GM10248 (cell line): ENCODE measurements at regions not wholly inside any gene's neighbourhood (a gene's known extent, or its start where the extent isn't known, plus 50 kb on each side); places are given as distances from the start of the nearest gene placed in this dataset.

ENCODE experiments used
- CTCF ChIA-PET: fragments of 300-600 bp; sonication (Branson Sonifier 250); formaldehyde crosslinking; extraction: SDS; loops from one replicate; lab custom pipeline; 2021; ENCODE audit warnings: antibody characterized with exemption; lab: Yijun Ruan, JAX
- POLR2A ChIA-PET: fragments of 350-650 bp; sonication (Branson Sonifier 250); formaldehyde crosslinking; extraction: SDS; loops from one replicate; lab custom pipeline; 2020; ENCODE audit warnings: antibody characterized with exemption; lab: Yijun Ruan, JAX
- DNase-seq: peaks from one replicate; pipeline ENCODE4 v3.0.0; 2012; ENCODE audit errors: extremely low spot score
- TF ChIP-seq, protein P1 (sequence below): IDR thresholded peaks from 2 replicates; pipeline ENCODE4 v1.5.1; 2012; ENCODE audit warnings: mild to moderate bottlenecking, low read depth; ENCODE audit errors: extremely low read depth, missing control alignments, control extremely low read depth

DNA sequence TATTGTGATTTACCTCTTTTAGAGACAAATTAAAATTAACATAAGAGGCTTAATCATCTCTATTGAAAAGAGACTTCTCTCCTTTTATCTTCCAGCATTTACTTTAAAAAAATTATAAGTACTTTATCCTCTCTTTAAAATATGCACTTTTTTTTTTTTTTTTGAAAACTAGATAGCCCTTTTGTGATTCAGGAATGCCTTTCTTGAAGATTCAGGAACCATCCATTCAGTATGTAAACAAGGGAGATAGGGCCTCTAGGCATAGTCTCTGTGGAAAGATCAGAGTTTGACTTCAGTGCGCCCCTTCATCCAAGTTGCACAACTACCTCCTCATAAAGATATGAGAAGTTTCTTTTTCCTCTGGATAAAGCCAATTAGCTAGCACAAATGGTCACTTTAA is 1163.7 kb downstream of the SI start:
- ChIA-PET CTCF (no interaction called here), POLR2A (no interaction called here)
- DNase-seq = no peak
- TF ChIP-seq, protein P1, sequence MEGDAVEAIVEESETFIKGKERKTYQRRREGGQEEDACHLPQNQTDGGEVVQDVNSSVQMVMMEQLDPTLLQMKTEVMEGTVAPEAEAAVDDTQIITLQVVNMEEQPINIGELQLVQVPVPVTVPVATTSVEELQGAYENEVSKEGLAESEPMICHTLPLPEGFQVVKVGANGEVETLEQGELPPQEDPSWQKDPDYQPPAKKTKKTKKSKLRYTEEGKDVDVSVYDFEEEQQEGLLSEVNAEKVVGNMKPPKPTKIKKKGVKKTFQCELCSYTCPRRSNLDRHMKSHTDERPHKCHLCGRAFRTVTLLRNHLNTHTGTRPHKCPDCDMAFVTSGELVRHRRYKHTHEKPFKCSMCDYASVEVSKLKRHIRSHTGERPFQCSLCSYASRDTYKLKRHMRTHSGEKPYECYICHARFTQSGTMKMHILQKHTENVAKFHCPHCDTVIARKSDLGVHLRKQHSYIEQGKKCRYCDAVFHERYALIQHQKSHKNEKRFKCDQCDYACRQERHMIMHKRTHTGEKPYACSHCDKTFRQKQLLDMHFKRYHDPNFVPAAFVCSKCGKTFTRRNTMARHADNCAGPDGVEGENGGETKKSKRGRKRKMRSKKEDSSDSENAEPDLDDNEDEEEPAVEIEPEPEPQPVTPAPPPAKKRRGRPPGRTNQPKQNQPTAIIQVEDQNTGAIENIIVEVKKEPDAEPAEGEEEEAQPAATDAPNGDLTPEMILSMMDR = no peak

DNA sequence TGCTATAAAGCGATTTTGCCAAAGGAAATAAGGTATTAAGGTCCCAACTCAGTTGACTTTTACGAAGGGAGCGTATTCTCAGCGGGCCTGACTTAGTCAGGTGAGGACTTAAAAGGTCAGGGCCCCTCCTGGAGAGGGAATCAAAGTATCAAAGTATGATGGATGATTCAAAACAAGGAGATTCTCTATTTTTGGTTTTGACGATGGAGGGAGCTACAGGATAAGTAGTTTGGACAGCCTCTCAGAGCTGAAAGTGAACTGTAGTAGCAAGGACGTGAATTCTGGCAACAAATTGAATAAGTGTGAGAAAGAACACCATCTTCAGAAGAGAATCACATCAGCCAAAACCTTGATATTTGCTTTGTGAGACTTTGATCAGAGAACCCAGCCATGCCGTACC is 1186.5 kb downstream of the SI start:
- CTCF ChIA-PET = interaction anchor here (1.5 kb wide), 1 partner anchor 13 kb away, joined by 3 read pairs; no protein-coding TSS in a partner anchor

DNA sequence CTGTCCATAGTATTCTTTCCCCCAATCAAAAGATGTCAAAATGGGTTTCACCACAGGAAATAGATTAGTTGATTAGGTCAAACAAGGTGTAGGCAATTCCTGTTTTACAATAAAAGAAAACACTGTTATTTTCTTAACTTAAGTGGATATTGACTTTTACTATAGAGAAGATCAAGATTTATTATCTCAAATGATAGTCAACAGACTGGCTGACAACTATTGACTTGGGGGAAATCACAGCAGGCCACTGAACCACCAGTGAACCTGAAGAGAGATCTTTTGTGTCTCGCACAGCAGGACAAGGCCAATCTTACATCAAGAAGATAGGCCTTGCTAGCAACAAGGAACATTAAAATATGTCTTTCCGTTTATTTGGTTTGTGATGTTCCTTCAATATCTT is 1187.6 kb downstream of the SI start:
- CTCF ChIA-PET = no interaction called here
- POLR2A ChIA-PET = no interaction called here

More for the DNA sequence above, 1186.5 kb downstream of the SI start:
- TF ChIP-seq, protein P1 = no peak
- POLR2A ChIA-PET = no interaction called here
- DNase-seq = no peak

DNA sequence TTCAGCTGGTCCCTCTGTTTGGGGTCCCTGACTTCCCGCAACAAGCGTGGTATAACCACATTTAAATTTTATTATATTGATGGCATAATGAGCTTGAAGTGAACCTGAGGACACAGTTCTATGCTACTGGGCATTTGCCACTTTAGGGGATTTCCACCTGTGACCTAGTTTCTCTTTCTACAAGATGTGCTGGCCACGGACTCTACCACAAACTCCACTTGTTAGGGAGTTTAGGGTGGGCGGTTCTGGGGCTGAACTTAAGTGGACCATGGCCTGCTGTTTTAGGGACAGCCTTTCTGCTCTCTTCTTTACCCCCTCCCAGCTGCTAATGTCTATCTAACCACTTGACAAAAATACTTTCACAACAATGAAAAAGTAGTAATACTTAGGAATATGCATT is 1199.1 kb downstream of the SI start:
- TF ChIP-seq, protein P1 = no peak
- no peak for DNase-seq
- CTCF ChIA-PET = no interaction called here
- POLR2A ChIA-PET = no interaction called here

More for the DNA sequence above, 1187.6 kb downstream of the SI start:
- DNase-seq = no peak
- TF ChIP-seq, protein P1 = no peak

DNA sequence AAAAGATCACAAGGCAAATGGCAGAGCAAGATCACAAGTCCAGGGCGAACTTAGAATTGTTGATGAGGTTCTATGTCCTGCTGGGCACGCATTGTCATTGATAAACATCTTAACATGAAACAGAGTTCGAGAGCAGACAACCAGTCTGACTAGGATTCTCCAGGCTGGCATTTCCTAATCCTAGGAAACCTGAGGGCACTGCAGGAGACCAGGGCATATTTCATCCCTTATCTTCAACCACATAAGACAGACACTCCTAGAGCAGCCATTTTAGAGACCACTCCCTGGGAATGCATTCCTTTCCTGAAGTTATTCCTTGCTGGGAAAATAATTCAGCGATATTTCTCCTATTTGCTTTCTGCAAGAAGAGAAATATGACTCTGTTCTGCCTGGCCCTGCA is 1199.9 kb downstream of the SI start:
- DNase-seq = no peak
- TF ChIP-seq, protein P1 = no peak
- POLR2A ChIA-PET = no interaction called here
- CTCF ChIA-PET = no interaction called here

- TF ChIP-seq, protein P1 = no peak
- CTCF ChIA-PET = no interaction called here
- POLR2A ChIA-PET = no interaction called here
Measured at GRCh38 chr3:163877805-163878204, 1200.5 kb downstream of the SI start.

GRCh38 chr3:163863146-163863545 is 1215.2 kb downstream of the SI start:
- TF ChIP-seq, protein P1 = no peak
- ChIA-PET POLR2A (no interaction called here), CTCF (no interaction called here)
- DNase-seq = no peak

More at GRCh38 chr3:163877805-163878204, 1200.5 kb downstream of the SI start:
- no peak for DNase-seq
